Ovary (tissue), 3 donors: ENCODE measurements at regions not wholly inside any gene's neighbourhood (a gene's known extent, or its start where the extent isn't known, plus 50 kb on each side); places are given as distances from the start of the nearest gene placed in this dataset.

Experiments
- CTCF ChIP-seq, 3 donors: fragments of 450-650 bp in 2 of 3; fragments of 200-600 bp in 1 of 3; IDR thresholded peaks; one replicate each; pipeline versions ENCODE4 v1.5.1 to v1.8.0; 2016 to 2022; ENCODE audit warnings: antibody characterized with exemption in 3 of 3, mild to moderate bottlenecking in 1 of 3
- POLR2A ChIP-seq: fragments of 450-650 bp; IDR thresholded peaks from one replicate; pipeline ENCODE4 v1.6.1; 2017; ENCODE audit warnings: antibody characterized with exemption, mild to moderate bottlenecking, moderate library complexity
- donor health status: DM: no; HTN: no; CAD: no.

- TF ChIP-seq CTCF (IDR thresholded peaks at IDR 0.05): no peak
- TF ChIP-seq POLR2A: no peak
Observed at GRCh38 chr6:109241199-109241598, 141.1 kb downstream of the CD164 start.
